ENCODE measurements at regions not wholly inside any gene's neighbourhood (a gene's known extent, or its start where the extent isn't known, plus 50 kb on each side); places are given as distances from the start of the nearest gene placed in this dataset.

GRCh38 chr5:159629158-159629557 lies 287.1 kb upstream of the ADRA1B start:
- Histone ChIP-seq H3K27me3 (no peaks in the 10 kb centered on the region), H3K9me3 (no peaks in the 10 kb centered on the region), H3K4me3 (ENCODE audit: low read depth in 1 of 2, low read length in 1 of 2) (no peak overlapping the region), H3K27ac (no peak overlapping the region), H3K36me3 (no peaks in the 10 kb centered on the region), H3K4me1 (ENCODE audit: control insufficient read depth in 1 of 2, insufficient read depth in 1 of 2, low read depth in 1 of 2, low read length in 1 of 2) (no peaks in the 10 kb centered on the region)
- TF ChIP-seq, protein P1, sequence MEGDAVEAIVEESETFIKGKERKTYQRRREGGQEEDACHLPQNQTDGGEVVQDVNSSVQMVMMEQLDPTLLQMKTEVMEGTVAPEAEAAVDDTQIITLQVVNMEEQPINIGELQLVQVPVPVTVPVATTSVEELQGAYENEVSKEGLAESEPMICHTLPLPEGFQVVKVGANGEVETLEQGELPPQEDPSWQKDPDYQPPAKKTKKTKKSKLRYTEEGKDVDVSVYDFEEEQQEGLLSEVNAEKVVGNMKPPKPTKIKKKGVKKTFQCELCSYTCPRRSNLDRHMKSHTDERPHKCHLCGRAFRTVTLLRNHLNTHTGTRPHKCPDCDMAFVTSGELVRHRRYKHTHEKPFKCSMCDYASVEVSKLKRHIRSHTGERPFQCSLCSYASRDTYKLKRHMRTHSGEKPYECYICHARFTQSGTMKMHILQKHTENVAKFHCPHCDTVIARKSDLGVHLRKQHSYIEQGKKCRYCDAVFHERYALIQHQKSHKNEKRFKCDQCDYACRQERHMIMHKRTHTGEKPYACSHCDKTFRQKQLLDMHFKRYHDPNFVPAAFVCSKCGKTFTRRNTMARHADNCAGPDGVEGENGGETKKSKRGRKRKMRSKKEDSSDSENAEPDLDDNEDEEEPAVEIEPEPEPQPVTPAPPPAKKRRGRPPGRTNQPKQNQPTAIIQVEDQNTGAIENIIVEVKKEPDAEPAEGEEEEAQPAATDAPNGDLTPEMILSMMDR (IDR thresholded peaks at IDR 0.05) = no peak

GRCh38 chr5:159630545-159630944 lies 285.7 kb upstream of the ADRA1B start:
- Histone ChIP-seq H3K4me1 (ENCODE audit: control insufficient read depth in 1 of 2, insufficient read depth in 1 of 2, low read depth in 1 of 2, low read length in 1 of 2) (no peaks in the 10 kb centered on the region), H3K27me3 (no peaks in the 10 kb centered on the region), H3K36me3 (no peaks in the 10 kb centered on the region), H3K9me3 (no peaks in the 10 kb centered on the region), H3K27ac (no peak overlapping the region), H3K4me3 (ENCODE audit: low read depth in 1 of 2, low read length in 1 of 2) (no peak overlapping the region)
- TF ChIP-seq, protein P1 (IDR thresholded peaks at IDR 0.05) = no peak

DNA sequence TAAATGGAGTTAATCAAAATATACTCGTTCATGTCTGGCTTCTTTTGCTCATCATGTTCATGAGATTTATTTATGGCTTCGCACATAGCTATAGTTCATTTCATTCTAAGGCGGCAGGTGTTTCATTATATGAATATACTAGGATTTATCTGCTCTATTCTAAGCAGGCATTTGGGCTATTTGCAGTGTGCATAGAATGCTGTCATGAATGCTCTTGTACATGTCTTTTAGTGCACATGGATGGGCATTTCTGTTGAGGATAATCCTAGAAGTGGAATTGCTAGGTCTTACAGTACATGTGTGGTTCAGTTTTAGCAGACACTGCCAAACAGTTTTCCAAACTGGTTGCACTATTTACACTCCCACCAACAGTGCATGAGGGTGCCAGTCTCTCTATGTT lies 285.3 kb upstream of the ADRA1B start:
- H3K9me3 ChIP-seq = no peaks in the 10 kb centered on the region
- no peak overlapping the region for H3K4me3 ChIP-seq (ENCODE audit: low read depth in 1 of 2, low read length in 1 of 2)
- H3K36me3 ChIP-seq = no peaks in the 10 kb centered on the region
- TF ChIP-seq, protein P1 (IDR thresholded peaks at IDR 0.05) = no peak
- H3K4me1 ChIP-seq (ENCODE audit: control insufficient read depth in 1 of 2, insufficient read depth in 1 of 2, low read depth in 1 of 2, low read length in 1 of 2) = no peaks in the 10 kb centered on the region
- H3K27ac ChIP-seq = no peak overlapping the region
- H3K27me3 ChIP-seq = no peaks in the 10 kb centered on the region

DNA sequence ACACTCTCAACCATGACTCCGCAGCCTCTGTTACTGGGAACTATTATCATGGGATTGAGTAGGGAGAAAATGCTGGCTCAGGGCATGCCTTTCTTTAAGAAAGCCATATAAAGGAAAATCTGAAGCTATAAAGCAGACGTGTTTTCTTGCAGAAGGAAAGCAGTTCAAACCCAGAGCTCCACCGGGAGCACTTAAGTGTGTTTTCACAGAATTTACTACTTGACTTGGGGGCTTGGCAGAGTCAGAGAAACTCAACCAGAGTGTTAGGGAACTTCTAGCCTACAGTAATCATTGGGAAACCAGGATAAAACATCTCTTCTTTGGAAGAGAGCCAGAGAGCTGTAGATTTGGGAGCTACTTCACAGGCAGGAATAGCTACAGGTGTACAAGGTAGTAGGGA lies 283.4 kb upstream of the ADRA1B start:
- no peak overlapping the region for H3K4me3 ChIP-seq (ENCODE audit: low read depth in 1 of 2, low read length in 1 of 2)
- no peaks in the 10 kb centered on the region for H3K36me3 ChIP-seq
- H3K4me1 ChIP-seq (ENCODE audit: control insufficient read depth in 1 of 2, insufficient read depth in 1 of 2, low read depth in 1 of 2, low read length in 1 of 2) = no peaks in the 10 kb centered on the region
- H3K9me3 ChIP-seq = no peaks in the 10 kb centered on the region
- H3K27ac ChIP-seq = no peak overlapping the region
- no peaks in the 10 kb centered on the region for H3K27me3 ChIP-seq
- TF ChIP-seq, protein P1 (IDR thresholded peaks at IDR 0.05) = no peak

DNA sequence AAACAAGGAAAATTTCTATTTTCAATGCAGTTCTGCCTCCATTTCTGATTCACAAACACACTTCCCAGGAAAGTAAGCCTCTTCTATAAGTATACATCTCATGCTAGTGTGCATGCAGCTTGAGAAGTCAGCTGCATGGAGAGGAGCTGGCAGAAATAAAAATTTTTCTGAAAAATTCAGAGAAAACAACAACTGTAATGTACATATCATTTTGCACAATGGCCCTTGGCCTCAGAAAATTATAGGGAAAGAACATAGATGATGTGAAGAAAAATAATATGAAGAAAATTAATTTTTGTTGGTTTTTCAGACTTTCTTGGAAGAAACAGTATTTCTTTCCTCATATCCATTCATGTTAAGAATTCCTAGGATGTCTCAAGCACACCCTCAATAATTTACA lies 277.8 kb upstream of the ADRA1B start:
- TF ChIP-seq, protein P1 (IDR thresholded peaks at IDR 0.05) = no peak
- Histone ChIP-seq H3K27ac (no peak overlapping the region), H3K36me3 (no peaks in the 10 kb centered on the region), H3K4me3 (ENCODE audit: low read depth in 1 of 2, low read length in 1 of 2) (no peak overlapping the region), H3K4me1 (ENCODE audit: control insufficient read depth in 1 of 2, insufficient read depth in 1 of 2, low read depth in 1 of 2, low read length in 1 of 2) (no peaks in the 10 kb centered on the region), H3K9me3 (no peaks in the 10 kb centered on the region), H3K27me3 (no peaks in the 10 kb centered on the region)

DNA sequence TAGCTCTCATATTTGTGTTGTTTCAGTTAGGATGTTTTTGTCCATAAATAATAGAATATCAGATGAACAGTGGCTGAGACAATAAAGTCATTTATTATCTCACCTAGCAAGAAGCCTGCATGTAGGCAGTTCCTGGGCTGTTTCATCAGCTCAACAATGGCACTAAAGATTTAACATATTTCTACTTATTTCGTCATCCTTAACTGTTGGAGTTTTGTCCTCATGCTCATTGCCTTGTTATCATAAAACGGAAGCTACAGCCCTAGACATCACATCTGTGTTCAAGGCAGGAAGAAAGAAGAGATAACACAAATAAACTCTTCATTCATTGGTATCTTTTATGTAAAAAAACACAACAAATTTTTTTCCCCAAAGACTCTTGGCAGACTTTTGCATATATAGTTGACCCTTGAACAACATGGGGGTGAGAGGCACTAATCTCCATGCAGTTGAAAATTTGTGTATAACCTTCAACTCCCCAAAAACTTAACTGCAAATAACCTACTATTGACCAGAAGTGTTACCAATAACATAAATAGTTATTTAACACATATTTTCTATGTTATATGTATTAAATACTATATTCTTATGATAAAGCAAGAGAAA lies 277.2 kb upstream of the ADRA1B start:
- TF ChIP-seq, protein P1 (IDR thresholded peaks at IDR 0.05) = no peak

More for the DNA sequence above, 277.2 kb upstream of the ADRA1B start:
- Histone ChIP-seq H3K27ac (no peak overlapping the region), H3K9me3 (no peaks in the 10 kb centered on the region), H3K36me3 (no peaks in the 10 kb centered on the region), H3K27me3 (no peaks in the 10 kb centered on the region), H3K4me1 (ENCODE audit: control insufficient read depth in 1 of 2, insufficient read depth in 1 of 2, low read depth in 1 of 2, low read length in 1 of 2) (no peaks in the 10 kb centered on the region), H3K4me3 (ENCODE audit: low read depth in 1 of 2, low read length in 1 of 2) (no peak overlapping the region)
